HG02678 (cell line): ENCODE measurements at regions not wholly inside any gene's neighbourhood (a gene's known extent, or its start where the extent isn't known, plus 50 kb on each side); places are given as distances from the start of the nearest gene placed in this dataset.

Experiments
- ATAC-seq: cut with Tn5 transposase; IDR thresholded peaks from one replicate; pipeline ENCODE4 v1.9.1; 2021; ENCODE audit warnings: mild to moderate bottlenecking, moderate library complexity; ENCODE audit not compliant: unreplicated experiment

DNA sequence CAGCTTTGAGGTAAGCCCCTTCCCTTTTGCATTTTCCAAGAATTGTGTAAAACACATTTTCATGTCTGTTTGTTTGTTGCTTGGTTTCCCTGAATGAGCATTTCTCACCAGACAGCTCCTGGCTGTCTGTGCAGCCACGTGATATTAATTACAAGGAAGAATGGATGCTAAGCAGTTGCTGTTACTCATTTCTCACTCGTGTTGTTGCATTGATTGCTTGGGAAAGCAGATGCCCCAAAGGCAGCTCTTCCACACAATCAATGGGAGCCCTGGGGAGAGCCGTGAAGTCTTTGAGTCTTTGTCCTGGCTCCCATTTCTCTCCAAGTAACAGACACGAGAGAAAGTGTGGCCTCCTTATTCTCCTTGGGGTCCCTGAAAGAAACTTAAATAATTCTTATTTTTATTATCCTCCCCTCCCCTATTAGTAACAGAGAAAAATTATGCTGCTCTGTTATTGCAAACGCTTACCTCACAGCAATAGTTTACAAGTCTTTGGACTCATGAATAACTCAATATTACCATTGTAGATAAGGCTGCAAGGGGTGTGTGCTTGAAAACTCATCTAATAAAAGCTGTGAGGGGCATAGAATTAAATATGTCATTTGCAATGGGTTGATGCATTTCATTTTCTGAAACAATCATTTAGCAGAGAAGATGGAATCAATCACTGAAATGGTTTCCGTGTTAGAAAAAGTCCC lies 127.7 kb upstream of the CAMK1G start:
- no peak for ATAC-seq

DNA sequence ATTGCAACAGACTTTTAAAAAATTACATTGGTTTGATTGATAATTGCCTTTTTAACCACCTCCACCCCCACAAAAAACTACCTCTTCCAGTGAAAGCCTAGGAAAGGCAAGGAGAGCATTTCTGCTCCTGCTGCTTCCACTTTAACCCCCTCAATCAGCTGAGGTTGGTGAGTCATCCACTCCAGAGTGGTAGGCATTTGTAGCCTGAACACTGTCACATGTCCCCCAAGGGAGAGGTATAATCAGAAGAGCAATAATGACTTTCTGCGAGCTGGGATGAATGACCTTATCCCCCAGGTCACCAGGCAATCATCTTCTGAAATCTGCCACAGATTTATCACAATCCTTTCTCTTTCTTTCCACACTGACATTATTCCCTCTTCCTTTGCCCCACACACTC lies 126.6 kb upstream of the CAMK1G start:
- ATAC-seq, result no peak

DNA sequence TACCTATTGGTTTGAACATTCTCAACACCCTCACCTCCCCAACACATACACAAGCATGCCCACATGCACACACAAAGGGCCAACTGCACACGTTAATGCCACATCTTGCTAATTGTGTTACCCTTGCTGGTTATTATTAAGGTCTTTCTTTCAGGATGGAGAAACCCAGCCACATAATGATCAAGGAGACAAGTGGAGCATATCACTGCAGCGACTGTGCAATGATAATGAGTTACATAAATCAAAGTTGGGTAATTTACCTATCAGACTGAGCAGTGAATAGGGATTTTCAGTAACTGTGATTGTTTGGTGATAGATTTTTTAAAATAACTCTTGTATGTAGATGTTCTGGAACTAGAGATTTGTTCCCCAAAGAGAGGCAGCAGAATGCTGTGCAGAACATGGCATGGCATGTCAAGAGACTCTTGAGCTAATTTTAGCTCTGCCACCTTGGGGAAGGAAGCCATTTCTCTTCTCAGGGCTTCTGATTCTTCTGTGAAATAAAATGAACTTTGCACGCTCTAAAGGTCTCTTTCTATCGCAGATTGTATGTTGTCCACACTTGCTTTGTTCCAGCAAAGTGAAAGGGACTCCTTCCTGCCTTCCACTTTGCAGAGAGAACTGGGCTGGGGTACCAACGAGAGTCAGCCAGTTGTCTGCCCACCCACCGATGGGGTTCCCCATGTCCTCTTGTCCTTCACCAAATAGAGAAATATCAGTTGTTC lies 126.0 kb upstream of the CAMK1G start:
- ATAC-seq, result no peak

DNA sequence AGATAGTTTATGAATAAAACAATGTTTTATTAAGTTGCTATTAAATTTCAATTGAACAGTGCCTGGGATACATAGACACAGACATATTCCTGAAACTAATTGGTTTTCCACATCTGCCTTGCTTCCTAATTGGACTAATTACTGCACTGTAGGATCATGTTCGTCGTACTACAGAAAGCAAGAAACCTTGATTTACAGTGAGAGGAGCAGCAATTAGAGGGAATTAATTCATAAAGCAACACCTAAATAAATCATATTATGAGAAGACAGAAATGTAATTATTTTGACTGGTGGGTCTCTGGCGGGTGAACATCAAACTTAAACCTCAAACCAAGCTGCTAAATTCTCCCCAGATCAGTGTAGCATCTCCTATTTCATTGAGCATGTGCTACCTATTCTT lies 124.6 kb upstream of the CAMK1G start:
- ATAC-seq, result no peak

DNA sequence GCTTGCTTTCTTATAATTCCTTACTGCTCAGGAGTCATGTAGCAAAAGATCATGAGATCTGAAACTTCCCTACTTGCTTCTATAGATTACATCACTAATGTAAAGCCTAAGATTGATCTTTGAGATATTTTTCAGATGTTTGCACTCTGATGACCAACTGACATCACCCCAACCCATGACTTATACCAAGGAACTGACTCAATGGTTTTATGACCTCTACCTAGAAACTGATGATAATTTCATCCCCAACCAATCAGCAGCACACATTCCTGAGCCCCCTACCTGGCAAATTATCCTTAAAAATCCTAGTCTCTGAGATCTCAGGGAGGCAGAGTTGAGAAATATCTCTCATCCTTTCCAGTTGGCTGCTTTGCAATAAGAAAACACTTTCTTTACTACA lies 122.3 kb upstream of the CAMK1G start:
- ATAC-seq, result no peak

DNA sequence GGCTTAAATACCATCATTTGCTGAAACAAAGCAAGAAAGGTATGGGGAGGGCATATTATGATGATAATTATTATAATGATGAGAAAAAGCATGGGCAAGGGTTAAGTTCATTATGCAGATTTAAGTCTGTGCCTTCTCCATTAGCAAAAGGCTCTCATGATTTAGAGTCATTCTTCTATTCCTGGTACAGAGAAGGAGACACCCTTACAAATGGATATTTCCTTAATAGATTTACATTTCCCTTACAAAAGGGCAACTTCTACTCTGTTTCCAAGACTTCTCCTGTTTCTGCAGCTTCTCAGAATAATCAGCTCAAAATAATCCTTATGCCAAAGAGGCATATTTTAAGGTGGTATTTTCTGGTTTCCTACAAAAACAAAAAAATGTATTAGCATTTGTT lies 121.1 kb upstream of the CAMK1G start:
- no peak for ATAC-seq

DNA sequence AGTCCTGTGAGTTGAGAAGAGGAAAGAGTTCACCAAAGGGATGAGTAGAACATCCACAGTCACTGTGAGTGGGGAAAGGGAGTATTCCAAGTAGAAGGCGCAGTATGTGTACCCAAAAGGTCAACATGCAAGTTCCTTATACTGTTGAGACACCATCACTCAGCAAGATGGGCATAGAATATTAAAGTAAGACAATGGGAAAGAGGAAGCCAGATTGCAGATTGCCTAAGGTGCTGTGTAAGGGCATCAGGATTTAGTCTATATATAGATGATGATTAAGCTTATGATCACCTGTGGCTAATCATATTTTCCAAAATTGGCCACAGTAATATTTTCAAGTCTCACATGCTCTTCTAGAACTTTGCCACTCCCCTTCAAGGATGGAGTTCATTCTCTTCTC lies 120.1 kb upstream of the CAMK1G start:
- no peak for ATAC-seq

DNA sequence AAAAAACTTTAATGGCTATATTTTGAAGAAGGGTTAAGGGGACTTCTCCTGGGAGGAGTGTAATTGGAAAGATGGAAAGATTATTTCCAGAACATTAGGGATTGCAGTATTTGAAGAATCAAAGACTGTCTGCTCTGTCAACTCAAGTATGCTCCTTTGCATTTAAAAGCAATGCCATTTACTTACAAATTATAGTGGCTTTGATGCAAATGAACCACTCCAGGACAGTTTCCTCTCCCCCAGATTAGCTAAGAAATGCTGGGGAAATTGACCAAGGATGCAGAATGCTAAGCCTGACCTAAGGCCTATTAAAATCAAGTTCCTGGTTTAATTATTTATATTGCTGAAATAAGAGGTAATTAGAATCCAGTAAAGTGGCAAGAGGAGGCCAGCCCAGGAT lies 110.5 kb upstream of the CAMK1G start:
- ATAC-seq, result no peak

DNA sequence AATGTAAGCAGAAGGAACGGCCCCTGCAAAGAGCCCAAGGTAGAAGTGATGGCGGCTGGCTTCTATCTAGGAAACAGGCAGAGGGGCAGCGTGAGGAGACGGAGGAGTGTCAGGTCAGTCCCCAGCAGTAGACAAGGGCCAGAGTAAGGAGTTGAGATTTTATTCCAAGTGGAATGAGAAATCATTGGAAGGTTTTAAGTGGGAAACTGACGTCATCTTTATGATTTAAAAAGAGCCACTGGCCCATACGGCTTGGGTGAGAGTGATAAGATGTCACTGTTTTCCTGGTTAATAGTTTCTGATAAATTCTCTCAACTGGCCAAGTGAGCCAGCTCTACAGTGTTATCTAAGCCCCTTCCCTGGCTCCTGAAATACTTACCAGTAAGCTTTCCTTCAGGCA lies 103.2 kb upstream of the CAMK1G start:
- no peak for ATAC-seq

DNA sequence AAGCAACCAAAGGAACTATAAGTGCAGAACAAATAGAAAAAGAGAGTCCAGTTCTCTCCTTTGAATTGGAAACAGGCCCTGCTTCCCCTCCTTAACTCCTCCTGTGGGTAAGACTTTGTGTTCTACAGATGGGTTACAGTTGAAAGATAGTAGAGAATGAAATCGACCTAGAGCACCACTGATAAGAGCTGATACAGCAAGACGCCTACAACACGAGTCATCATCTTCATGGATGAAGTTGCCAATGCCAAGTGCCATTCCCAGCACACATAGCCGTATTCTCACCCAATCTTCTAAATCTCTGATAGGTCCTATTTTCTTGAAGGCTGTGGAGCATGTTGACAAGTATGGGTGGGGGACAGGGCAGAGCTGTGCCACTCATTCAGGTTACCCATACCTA lies 99.8 kb upstream of the CAMK1G start:
- no peak for ATAC-seq

DNA sequence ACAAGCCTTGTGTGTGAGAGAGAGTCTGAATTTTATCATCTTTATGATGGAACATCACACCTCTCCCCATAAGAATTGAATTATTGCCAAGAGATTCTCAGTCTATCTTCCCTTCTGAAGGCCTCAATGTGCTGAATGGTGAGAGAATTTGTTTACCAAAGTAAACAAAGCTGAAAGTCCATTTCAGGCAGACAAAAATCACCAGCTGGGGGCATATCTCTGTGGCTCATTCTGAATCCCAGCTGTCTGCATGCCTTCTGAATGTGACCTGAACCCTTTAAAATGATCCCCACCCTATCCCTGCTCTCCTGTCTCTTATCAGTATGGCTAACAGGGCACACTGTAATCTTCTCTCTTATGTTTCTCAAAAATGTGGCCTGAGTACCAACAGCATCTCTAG lies 99.1 kb upstream of the CAMK1G start:
- ATAC-seq, result no peak

DNA sequence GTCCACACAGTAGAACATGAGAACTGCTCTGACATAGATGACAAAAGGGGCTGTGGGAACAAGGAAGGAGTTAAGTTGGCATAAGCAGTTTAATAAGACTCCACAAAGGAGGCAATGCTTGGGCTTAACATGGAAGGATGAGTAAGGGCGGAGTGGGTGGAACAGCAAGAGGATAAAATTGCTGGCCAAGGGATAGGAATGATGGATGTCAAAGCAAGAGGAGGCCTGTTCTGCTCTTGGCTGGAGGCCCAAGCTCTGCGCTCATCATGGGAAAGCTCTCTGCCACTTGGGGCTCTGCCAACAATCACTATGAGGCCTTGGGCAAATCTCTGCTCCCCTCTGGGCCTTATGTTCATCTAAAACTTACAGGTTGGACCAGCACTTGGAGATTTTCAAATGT lies 98.3 kb upstream of the CAMK1G start:
- ATAC-seq, result no peak

DNA sequence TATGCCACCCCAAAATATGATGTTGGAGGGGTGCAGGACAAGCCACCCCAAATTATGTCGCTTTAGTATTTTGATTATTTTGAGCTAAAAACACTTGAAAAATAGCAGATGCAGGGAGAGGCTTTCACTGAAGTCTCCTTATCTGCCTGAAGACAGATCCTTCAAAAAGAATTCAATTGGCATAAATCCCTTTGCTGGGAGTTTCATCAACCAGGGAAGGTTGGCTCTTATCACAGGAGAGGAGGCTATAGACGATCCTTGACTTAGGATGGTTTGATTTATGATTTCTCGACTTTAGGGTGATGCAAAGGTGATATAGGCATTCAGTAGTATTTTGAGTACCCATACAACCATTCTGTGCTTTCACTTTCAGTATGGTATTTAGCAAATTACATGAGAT lies 97.8 kb upstream of the CAMK1G start:
- ATAC-seq, result no peak

DNA sequence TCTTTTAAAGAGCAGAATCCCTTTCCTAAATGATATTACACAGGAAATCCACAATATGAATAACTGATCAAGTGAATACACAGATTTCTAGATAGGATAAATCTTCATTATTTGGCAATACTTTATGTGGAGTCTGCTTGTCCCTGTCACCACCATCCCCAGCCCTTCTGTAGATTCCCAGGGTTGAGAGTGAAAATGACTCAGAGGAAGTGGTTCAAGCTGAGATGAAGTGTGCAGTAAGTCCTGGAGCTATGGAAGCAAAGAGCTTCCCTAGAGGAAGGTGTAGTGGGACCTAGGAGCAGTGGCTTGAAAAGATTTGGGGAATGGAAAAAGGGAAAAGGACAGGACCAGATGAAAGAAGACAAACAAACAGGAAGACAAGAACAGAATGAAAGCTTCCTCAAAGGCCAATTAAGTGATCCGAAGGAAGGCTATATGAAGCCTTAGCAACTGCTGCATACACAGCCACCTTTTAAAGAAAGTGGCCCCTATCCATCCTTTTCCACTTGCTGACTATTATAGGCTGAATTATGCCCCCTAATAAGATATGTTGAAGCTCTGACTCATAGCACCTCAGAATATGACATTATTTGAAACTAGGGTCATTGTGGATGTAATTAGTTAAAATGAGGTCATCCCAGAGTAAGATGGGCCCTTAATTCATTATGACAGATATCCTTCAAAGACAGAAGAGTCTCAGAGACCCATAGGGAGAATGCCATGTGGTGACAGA lies 96.5 kb upstream of the CAMK1G start:
- ATAC-seq, result no peak

DNA sequence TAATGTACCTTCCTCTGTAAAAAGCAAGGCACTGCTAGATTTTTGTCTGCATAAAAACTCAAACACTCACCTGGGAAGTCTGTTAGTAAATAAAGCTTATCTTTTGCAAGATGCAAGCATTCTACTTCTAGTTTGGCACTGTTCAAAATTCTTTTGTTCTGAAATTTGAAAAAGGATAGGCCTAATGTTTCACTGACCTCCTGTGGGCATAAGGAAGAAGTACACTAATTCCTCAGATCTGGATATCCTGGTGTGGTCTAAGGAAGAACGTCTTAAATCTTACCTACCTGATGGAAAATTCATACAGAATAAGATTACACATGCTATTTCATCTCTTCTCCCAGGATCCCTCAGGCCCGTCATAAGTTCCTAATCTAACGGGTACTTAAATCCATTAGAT lies 93.5 kb upstream of the CAMK1G start:
- ATAC-seq, result no peak

DNA sequence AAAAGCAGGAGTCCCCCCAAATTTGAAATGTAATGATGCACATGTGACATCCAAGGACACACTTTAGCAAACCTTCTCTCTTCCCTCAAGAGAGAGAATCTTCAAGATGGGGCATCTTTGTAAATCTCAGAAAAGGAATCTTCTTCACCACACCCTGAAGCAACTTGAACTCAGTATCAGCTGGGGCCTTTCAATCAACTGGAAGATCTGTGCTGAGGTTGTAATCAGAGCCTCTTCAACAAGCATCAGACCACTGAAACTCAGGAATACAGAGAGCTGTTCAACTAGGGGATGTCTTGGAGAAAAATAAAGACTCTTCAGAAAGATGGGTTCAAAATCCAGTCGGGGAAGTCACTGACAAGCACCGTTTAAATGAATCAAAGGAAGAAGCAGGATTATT lies 92.5 kb upstream of the CAMK1G start:
- ATAC-seq, result no peak

DNA sequence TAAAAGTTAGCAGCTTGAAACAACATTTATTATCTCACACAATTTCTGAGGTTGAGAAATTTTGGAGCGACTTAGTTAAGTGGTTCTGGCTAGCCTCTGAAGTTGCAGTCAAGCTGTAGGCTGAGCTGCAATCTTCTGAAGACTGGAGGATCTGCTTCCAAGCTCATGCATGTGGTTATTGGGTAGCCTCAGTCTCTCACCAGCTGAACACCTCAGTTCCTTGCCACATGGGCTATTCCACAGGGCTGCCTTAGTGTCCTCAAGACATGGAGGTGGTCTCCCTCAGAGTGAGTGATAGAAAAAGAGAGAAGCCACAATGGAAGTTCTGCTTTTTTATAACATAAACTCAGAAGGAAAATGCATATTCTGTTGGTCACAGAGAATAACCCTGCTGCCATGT lies 92.0 kb upstream of the CAMK1G start:
- no peak for ATAC-seq

DNA sequence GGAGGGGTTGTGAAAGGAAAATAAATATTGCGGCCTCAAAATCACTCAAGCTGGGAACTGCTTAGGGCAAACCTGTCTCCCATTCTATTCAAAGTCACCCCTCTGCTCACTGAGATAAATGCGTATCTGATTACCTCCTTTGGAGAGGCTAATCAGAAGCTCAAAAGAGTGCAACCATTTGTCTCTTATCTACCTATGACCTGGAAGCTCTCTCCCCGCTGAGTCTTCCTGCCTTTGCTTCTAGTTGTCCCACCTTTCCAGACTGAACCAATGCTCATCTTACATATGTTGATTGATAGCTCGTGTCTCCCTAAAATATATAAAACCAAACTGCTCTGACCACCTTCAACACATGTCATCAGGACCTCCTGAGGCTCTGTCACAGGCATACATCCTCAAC lies 91.6 kb upstream of the CAMK1G start:
- no peak for ATAC-seq

DNA sequence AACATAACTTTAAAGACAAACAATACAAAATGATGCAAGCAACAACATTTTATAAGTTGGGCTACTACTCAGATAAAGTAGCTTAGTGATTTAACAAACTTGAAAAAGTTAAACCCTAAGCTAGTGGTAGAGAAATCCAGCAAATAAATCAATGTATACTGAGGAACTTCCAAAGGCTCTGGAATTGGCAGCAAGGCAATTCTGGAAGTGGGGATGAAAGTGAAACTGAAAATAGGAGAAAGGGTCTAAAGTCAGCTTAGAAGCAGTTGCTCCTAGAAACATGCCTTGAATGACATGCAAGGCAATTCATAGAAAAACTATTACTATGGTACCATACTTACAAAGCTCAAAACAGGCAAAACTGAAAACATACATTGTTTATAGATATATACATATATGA lies 90.0 kb upstream of the CAMK1G start:
- no peak for ATAC-seq

DNA sequence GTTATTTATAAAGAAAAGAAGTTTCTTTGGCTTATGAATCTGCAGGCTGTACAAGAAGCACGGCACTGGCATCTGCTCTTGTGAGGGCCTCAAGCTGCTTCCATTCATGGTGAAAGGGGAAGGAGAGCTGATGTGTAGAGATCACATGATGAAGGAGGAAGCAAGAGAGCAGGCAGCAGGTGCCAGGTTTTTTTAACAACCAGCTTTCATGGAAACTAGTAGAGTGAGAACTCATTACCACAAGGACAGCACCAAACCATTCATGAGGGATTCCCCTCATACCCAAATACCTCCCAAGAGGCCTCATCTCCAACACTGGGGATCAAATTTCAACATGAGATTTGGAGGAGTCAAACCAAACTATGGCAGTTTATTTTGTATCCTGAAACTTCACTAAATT lies 85.8 kb upstream of the CAMK1G start:
- ATAC-seq, result no peak

DNA sequence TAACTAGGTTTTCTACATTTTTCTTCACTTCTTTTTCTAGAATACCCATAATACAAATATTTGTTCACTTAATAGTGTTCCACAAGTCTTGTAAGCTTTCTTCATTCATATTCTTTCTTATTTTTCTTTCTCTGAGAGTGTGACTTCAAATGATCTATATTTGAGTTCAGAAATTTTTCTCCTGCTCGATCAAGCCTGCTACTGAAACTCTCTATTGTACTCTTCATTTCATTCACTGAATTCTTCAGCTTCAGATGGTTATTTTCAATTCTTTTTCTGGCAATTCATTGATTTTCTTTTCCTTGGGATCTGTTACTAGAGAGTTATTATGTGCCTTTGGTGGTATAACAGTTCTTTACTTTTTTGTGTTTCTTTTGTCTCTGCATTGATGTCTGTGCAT lies 82.5 kb upstream of the CAMK1G start:
- no peak for ATAC-seq

DNA sequence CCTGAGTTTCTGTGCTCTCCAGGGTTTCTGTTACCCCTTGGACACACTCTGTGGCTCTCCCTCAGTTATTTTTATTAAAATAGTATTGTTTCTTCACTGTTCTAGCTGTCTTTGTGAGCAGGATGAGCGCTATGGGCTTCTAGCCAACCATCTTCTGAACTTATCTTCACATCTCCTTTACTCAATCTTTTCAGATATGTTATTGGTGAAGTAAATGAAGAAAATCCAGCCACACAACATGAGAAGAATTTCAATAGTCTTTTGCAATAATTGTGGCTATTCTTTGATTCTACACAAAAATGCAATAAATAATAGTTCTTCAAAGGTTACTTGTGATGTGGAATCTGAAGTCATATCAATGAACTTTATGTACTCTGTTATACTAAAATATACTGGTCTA lies 80.3 kb upstream of the CAMK1G start:
- no peak for ATAC-seq
